B cell (primary cell): ENCODE measurements at regions not wholly inside any gene's neighbourhood (a gene's known extent, or its start where the extent isn't known, plus 50 kb on each side); places are given as distances from the start of the nearest gene placed in this dataset.

Source experiments
- ATAC-seq: fragments of 200-7000 bp; cut with Tn5 transposase; one replicate; pipeline ENCODE4 v1.10.0; 2021; ENCODE audit warnings: low read depth, mild to moderate bottlenecking, moderate number of reproducible peaks, moderate library complexity
- CTCF ChIA-PET: fragments of 350-600 bp; sonication (Branson Sonifier 250); formaldehyde crosslinking; loops from one replicate; lab custom pipeline; 2021; ENCODE audit warnings: antibody characterized with exemption, inconsistent platforms; lab: Charles Lee
- POLR2A ChIA-PET: fragments of 350-600 bp; sonication (Branson Sonifier 250); formaldehyde crosslinking; loops from one replicate; lab custom pipeline; 2021; ENCODE audit warnings: antibody characterized with exemption; lab: Charles Lee
- DNase-seq: peaks from one replicate; pipeline ENCODE4 v3.0.0; 2013
- H2AFZ ChIP-seq: 2 replicates; pipeline ENCODE4 v1.6.1; 2012; ENCODE audit warnings: mild to moderate bottlenecking, low read depth, low read length; ENCODE audit not compliant: insufficient read depth, poor library complexity, severe bottlenecking
- H3K27ac ChIP-seq, 2 donors: 1 replicate in 1 of 2; 2 replicates in 1 of 2; pipeline ENCODE4 v1.5.1; 2012 to 2013; ENCODE audit warnings: low read length in 2 of 2, mild to moderate bottlenecking in 2 of 2, moderate library complexity in 1 of 2
- H3K27me3 ChIP-seq, 4 experiments: fragments of 200-600 bp in 1 of 4; sonication (generic) in 1 of 4; replicated peaks in 1 of 4; 1 replicate in 2 of 4; 2 replicates in 2 of 4; pipeline versions ENCODE4 v1.6.1 to v1.7.0; 2013 to 2016; ENCODE audit warnings: low read length in 3 of 4, mild to moderate bottlenecking in 2 of 4, mixed read lengths in 1 of 4, moderate library complexity in 1 of 4; ENCODE audit not compliant: insufficient read depth in 4 of 4, control insufficient read depth in 3 of 4; ENCODE audit errors: control extremely low read depth in 1 of 4
- H3K36me3 ChIP-seq, 2 experiments: replicated peaks in 1 of 2; 1 replicate in 1 of 2; 2 replicates in 1 of 2; pipeline versions ENCODE4 v1.6.1 to v1.7.1; 2013; ENCODE audit warnings: low read length in 1 of 2; ENCODE audit not compliant: insufficient read depth in 2 of 2, control insufficient read depth in 1 of 2; ENCODE audit errors: control extremely low read depth in 1 of 2, extremely low read depth in 1 of 2
- H3K4me1 ChIP-seq, 2 donors: fragments of 200-600 bp in 1 of 2; sonication (generic) in 1 of 2; 1 replicate in 1 of 2; 2 replicates in 1 of 2; pipeline versions ENCODE4 v1.5.1 to v1.6.1; 2013 to 2017; ENCODE audit warnings: low read length in 2 of 2; ENCODE audit not compliant: control insufficient read depth in 2 of 2, insufficient read depth in 2 of 2
- H3K4me2 ChIP-seq: replicated peaks from 2 replicates; pipeline ENCODE3; 2012; ENCODE audit warnings: mild to moderate bottlenecking, low read depth, low read length; ENCODE audit not compliant: poor library complexity, severe bottlenecking
- H3K4me3 ChIP-seq, 5 experiments: fragments of 200-600 bp in 1 of 5; sonication (generic) in 1 of 5; 1 replicate in 3 of 5; 2 replicates in 2 of 5; pipeline versions ENCODE4 v1.5.1 to v1.7.0; 2011 to 2016; ENCODE audit warnings: low read length in 4 of 5, mild to moderate bottlenecking in 4 of 5, low read depth in 2 of 5, control low read depth in 1 of 5, moderate library complexity in 1 of 5; ENCODE audit not compliant: insufficient read depth in 1 of 5; ENCODE audit errors: control extremely low read depth in 1 of 5, extremely low read depth in 1 of 5
- H3K79me2 ChIP-seq: fragments of 200-600 bp; sonication (generic); one replicate; pipeline ENCODE4 v1.6.0; 2016; ENCODE audit warnings: low read length; ENCODE audit not compliant: control insufficient read depth, insufficient read depth
- H3K9ac ChIP-seq: fragments of 200-600 bp; sonication (generic); 2 replicates; pipeline ENCODE4 v1.6.1; 2017; ENCODE audit warnings: mild to moderate bottlenecking, low read length, moderate library complexity
- H3K9me3 ChIP-seq, 3 donors: one replicate each; pipeline versions ENCODE4 v1.6.1 to v1.7.1; 2013; ENCODE audit warnings: low read length in 2 of 3; ENCODE audit not compliant: control insufficient read depth in 2 of 3, insufficient read depth in 1 of 3; ENCODE audit errors: control extremely low read depth in 1 of 3
- H4K20me1 ChIP-seq: 2 replicates; pipeline ENCODE4 v1.6.0; 2012; ENCODE audit warnings: mild to moderate bottlenecking, low read length; ENCODE audit not compliant: insufficient read depth, control insufficient read depth, poor library complexity, severe bottlenecking
- H3K27ac Mint-ChIP-seq: one replicate; pipeline ENCODE4 v1.8.0; 2021; ENCODE audit warnings: mixed read lengths
- H3K27me3 Mint-ChIP-seq: one replicate; pipeline ENCODE4 v1.8.0; 2021; ENCODE audit warnings: mixed read lengths
- H3K4me1 Mint-ChIP-seq: one replicate; pipeline ENCODE4 v1.8.0; 2021; ENCODE audit warnings: mixed read lengths
- H3K4me3 Mint-ChIP-seq: one replicate; pipeline ENCODE4 v1.8.0; 2021; ENCODE audit warnings: mixed read lengths
- H3K9me3 Mint-ChIP-seq: one replicate; pipeline ENCODE4 v1.8.0; 2022; ENCODE audit warnings: mixed read lengths; ENCODE audit not compliant: insufficient read depth
- EZH2 ChIP-seq: IDR thresholded peaks from 2 replicates; pipeline ENCODE4 v1.6.1; 2012; ENCODE audit warnings: borderline replicate concordance, low read depth, mild to moderate bottlenecking, moderate library complexity, low read length; ENCODE audit not compliant: insufficient read depth, poor library complexity, severe bottlenecking
- WGBS: methylation state at CpG from one replicate; pipeline ENCODE4 v1.1.5; 2013; ENCODE audit warnings: missing lambda C conversion rate; ENCODE audit not compliant: insufficient coverage; 5-methylcytosine and 5-hydroxymethylcytosine counted together
- intact Hi-C: fragments of 100-400 bp; cut with micrococcal nuclease; formaldehyde crosslinking; loops from one replicate; pipeline ENCODE4 v1.10.0; 2022
- TF ChIP-seq, protein P1 (sequence below): fragments of 200-600 bp; IDR thresholded peaks from one replicate; pipeline ENCODE4 v1.8.0; 2022; ENCODE audit warnings: antibody characterized with exemption, mild to moderate bottlenecking

DNA sequence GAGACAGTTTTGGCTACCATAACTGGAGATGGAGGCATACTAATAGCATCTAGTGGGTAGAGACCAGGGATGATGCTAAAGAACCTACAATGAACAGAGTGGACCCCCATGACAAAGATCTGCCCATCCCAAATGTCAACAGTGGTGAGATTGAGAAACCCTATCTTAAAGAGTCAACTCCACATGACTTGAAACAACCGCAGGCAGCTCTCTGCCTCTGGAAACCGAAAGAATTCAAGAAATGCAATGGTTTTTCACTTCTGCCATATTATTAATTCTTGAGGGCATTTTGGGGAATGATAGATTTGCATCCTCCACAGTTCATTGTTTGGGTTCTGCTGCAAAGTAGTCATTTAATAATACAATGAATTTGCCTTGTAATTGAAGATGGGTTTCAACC is 463.4 kb downstream of the MAFB start:
- Mint-ChIP-seq H3K27ac (no peak overlapping the region), H3K27me3 (peaks cover 7% of the 10 kb centered on the region), H3K4me1 (no peaks in the 10 kb centered on the region), H3K9me3 (no peaks in the 10 kb centered on the region), H3K4me3 (no peak overlapping the region)
- Histone ChIP-seq H3K9ac (no peak overlapping the region), H3K4me3 (no peak overlapping the region), H3K79me2 (no peaks in the 10 kb centered on the region), H3K36me3 (no peaks in the 10 kb centered on the region), H3K4me2 (no peak overlapping the region), H4K20me1 (no peaks in the 10 kb centered on the region), H3K4me1 (no peaks in the 10 kb centered on the region), H2AFZ (no peak overlapping the region), H3K27ac (no peak overlapping the region), H3K9me3 (no peaks in the 10 kb centered on the region), H3K27me3 (peaks cover 0 to 4% (median 0%) of the 10 kb centered on the region in 4 experiments)
- TF ChIP-seq, protein P1, sequence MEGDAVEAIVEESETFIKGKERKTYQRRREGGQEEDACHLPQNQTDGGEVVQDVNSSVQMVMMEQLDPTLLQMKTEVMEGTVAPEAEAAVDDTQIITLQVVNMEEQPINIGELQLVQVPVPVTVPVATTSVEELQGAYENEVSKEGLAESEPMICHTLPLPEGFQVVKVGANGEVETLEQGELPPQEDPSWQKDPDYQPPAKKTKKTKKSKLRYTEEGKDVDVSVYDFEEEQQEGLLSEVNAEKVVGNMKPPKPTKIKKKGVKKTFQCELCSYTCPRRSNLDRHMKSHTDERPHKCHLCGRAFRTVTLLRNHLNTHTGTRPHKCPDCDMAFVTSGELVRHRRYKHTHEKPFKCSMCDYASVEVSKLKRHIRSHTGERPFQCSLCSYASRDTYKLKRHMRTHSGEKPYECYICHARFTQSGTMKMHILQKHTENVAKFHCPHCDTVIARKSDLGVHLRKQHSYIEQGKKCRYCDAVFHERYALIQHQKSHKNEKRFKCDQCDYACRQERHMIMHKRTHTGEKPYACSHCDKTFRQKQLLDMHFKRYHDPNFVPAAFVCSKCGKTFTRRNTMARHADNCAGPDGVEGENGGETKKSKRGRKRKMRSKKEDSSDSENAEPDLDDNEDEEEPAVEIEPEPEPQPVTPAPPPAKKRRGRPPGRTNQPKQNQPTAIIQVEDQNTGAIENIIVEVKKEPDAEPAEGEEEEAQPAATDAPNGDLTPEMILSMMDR, result no peak
- TF ChIP-seq EZH2, result no peak
- POLR2A ChIA-PET, result no interaction called here
- no CpG with 5 or more reads among the region's 2 CpGs for WGBS
- DNase-seq, result no peak
- CTCF ChIA-PET, result no interaction called here
- intact Hi-C loops, result no loop called here
- no peak for ATAC-seq

DNA sequence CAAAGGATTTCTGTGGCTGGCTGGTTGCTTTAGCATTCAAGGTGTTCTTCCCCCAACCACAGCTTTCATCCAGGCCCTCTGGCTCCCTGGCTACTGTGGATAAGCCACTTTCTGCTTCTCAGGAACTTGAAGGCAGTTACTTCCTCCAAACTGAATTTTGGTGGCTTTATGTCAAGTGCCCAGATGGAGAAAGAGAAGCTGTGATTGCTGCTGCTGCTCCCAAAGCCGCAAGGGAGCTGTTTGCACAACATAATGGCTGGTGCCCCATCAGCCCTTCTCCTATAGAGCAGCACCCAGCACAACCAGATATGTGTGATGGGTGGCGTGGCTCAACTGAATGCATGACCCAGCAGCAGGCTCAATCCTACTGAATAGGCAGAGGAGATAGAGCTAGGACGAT is 465.2 kb downstream of the MAFB start:
- no peaks in the 10 kb centered on the region for H3K9me3 ChIP-seq
- ChIA-PET CTCF (no interaction called here), POLR2A (no interaction called here)
- DNase-seq, result no peak
- H2AFZ ChIP-seq, result no peak overlapping the region
- intact Hi-C loops, result no loop called here
- WGBS, result 80% methylated on average over 1 of the region's 3 CpGs
- H3K9ac ChIP-seq, result no peak overlapping the region
- H3K4me1 ChIP-seq, result no peaks in the 10 kb centered on the region
- Mint-ChIP-seq H3K4me3 (no peak overlapping the region), H3K9me3 (no peaks in the 10 kb centered on the region), H3K27ac (no peak overlapping the region), H3K27me3 (peaks cover 4% of the 10 kb centered on the region), H3K4me1 (no peaks in the 10 kb centered on the region)
- H3K4me3 ChIP-seq, result no peak overlapping the region
- no peaks in the 10 kb centered on the region for H4K20me1 ChIP-seq
- no peak for TF ChIP-seq EZH2
- TF ChIP-seq, protein P1, result no peak
- ATAC-seq, result no peak
- H3K4me2 ChIP-seq, result no peak overlapping the region
- H3K27me3 ChIP-seq, result no peaks in the 10 kb centered on the region
- no peaks in the 10 kb centered on the region for H3K79me2 ChIP-seq
- H3K27ac ChIP-seq, result no peak overlapping the region
- H3K36me3 ChIP-seq, result no peaks in the 10 kb centered on the region
